HL-60 (cell line): ENCODE measurements at regions not wholly inside any gene's neighbourhood (a gene's known extent, or its start where the extent isn't known, plus 50 kb on each side); places are given as distances from the start of the nearest gene placed in this dataset.

Experiments used
- DNase-seq, 2 experiments: peaks; one replicate each; pipeline ENCODE4 v3.0.0-alpha.2; 2010 to 2020; ENCODE audit warnings: low read depth in 1 of 2, low spot score in 1 of 2
- H3K27ac ChIP-seq: fragments of 250-450 bp; sonication (Bioruptor Pico); replicated peaks from 2 replicates; pipeline ENCODE4 v1.5.1; 2020; ENCODE audit warnings: mild to moderate bottlenecking, moderate library complexity
- H3K27me3 ChIP-seq: fragments of 250-450 bp; sonication (Bioruptor Pico); 2 replicates; pipeline ENCODE4 v1.5.1; 2021; ENCODE audit warnings: mild to moderate bottlenecking, moderate library complexity; ENCODE audit not compliant: insufficient read depth, poor library complexity, severe bottlenecking
- H3K4me3 ChIP-seq: replicated peaks from 2 replicates; pipeline ENCODE4 v1.5.1; 2011; ENCODE audit warnings: mild to moderate bottlenecking, control low read depth, low read length; ENCODE audit not compliant: insufficient read depth
- CTCF ChIP-seq: IDR thresholded peaks from one replicate; pipeline ENCODE4 v1.5.1; 2011; ENCODE audit warnings: low read length, control low read depth, inconsistent platforms; ENCODE audit not compliant: insufficient read depth
- GABPA ChIP-seq: IDR thresholded peaks from 2 replicates; pipeline ENCODE4 v1.6.1; 2012; ENCODE audit warnings: low read depth
- POLR2AphosphoS5 ChIP-seq: IDR thresholded peaks from 2 replicates; pipeline ENCODE4 v1.6.1; 2012; ENCODE audit warnings: low read depth
- REST ChIP-seq: IDR thresholded peaks from 2 replicates; pipeline ENCODE4 v1.6.1; 2012; ENCODE audit warnings: low read depth; ENCODE audit not compliant: insufficient replicate concordance
- SPI1 ChIP-seq: IDR thresholded peaks from 2 replicates; pipeline ENCODE4 v1.6.1; 2012; ENCODE audit warnings: low read depth, mild to moderate bottlenecking, borderline replicate concordance

DNA sequence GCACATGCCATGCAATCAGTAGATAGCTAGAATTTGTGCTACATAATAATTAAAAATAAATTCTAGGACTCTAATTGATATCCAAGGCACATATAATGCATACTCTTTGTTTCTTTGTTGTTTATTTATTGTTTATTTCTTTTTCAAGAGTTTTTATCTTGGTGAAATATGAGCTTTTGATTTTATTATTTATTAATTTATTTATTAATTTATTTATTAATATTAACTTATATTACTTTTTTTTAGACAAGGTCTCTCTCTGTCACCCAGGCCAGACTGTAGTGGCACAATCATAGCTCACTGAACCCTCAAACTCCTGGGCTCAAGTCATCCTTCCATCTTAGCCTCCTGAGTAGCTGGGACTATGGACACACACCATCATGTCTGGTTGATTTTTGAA lies 519.9 kb downstream of the HAO1 start:
- TF ChIP-seq CTCF (no peak), SPI1 (no peak), GABPA (no peak), POLR2AphosphoS5 (no peak), REST (no peak)
- Histone ChIP-seq H3K4me3 (no peak overlapping the region), H3K27ac (no peak overlapping the region), H3K27me3 (no peaks in the 10 kb centered on the region)
- DNase-seq = no peak

DNA sequence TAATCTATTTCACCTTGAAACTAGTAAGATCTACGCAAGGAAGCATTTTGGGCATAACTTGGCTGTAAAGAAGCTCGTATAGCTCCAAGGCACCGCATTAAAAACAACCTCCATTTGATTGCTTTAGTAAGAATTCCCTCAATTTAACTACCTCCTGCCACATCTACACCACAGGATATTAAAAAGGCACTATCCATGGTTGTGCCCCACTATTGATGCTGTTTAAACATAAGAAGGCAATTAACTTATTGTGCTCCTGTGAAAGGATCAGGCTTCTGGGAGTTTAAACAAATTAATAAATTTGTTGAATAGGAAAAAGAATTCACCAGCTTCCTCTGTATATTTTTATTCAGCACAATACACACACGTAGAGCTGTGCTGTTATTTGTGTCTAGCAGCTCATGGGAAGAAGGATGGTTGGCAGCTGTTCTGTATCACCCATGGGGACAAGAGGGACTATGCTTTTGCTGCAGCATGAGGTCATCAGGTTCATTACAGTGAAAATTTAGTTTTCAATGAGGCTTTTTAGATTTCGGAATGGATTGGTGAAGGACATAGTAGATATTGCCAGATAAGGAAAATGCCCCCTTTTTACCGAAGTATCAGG lies 513.3 kb downstream of the HAO1 start:
- Histone ChIP-seq H3K27ac (no peak overlapping the region), H3K27me3 (no peaks in the 10 kb centered on the region), H3K4me3 (no peak overlapping the region)
- no peak for TF ChIP-seq CTCF
- no peak for TF ChIP-seq SPI1
- no peak for TF ChIP-seq GABPA
- no peak for TF ChIP-seq POLR2AphosphoS5
- no peak for TF ChIP-seq REST
- DNase-seq = no peak

- Histone ChIP-seq H3K27ac (no peak overlapping the region), H3K4me3 (no peak overlapping the region), H3K27me3 (no peaks in the 10 kb centered on the region)
- no peak for DNase-seq
- no peak for TF ChIP-seq POLR2AphosphoS5
These were observed 511.3 kb downstream of the HAO1 start for GRCh38 chr20:7428946-7429345.

- Histone ChIP-seq H3K4me3 (no peak overlapping the region), H3K27me3 (no peaks in the 10 kb centered on the region), H3K27ac (no peak overlapping the region)
- no peak for TF ChIP-seq SPI1
- no peak for TF ChIP-seq REST
- TF ChIP-seq POLR2AphosphoS5 = no peak
- no peak for TF ChIP-seq GABPA
- no peak for TF ChIP-seq CTCF
- no peak for DNase-seq
These were observed 507.6 kb downstream of the HAO1 start for GRCh38 chr20:7432612-7433011.
